SK-N-MC (cell line): ENCODE measurements at regions not wholly inside any gene's neighbourhood (a gene's known extent, or its start where the extent isn't known, plus 50 kb on each side); places are given as distances from the start of the nearest gene placed in this dataset.

ENCODE experiments used
- EZH2 ChIP-seq: fragments of 200-600 bp; sonication (generic); IDR thresholded peaks from one replicate; pipeline ENCODE4 v1.6.1; 2017; ENCODE audit warnings: antibody characterized with exemption
- POLR2AphosphoS5 ChIP-seq: IDR thresholded peaks from 2 replicates; pipeline ENCODE4 v1.6.1; 2012; ENCODE audit warnings: mild to moderate bottlenecking, low read depth, low read length, borderline replicate concordance

DNA sequence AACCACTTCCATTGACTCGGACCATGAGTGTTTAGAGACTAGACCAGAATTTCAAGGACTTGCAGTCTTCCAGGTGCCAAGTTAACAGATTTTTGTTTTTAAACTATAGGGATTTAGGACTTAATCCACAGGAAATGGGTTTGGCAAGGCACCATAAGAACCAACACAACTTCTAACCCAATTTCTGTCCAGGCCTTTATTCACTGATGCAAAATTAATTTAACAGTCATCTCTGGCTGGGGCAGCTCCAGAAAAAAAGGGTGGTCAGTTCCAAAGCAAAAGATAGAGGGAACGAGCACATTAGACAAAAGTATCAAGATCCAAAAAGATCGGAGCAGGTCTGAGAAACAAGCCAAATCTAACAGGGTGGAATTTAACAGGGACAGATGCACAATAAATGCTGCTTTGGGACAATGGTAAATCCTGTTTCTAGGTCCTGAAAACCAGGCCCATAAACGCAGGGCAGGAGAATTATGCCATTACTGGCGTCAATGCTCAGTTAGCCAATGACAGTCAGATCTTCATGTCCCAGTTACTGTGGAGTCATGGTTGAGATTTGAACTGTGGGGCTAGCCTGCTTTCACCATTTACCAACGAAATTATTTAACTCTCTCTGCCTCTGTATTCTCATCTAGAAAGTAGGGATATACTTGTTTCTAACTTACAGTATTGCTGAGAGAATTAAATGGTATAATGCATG lies 590.8 kb upstream of the BRINP1 start:
- TF ChIP-seq EZH2 (no peak), POLR2AphosphoS5 (no peak)
